ENCODE measurements at regions not wholly inside any gene's neighbourhood (a gene's known extent, or its start where the extent isn't known, plus 50 kb on each side); places are given as distances from the start of the nearest gene placed in this dataset.

GRCh38 chr1:4397196-4397595 lies 257.2 kb upstream of the AJAP1 start:
- H3K36me3 ChIP-seq (ENCODE audit: insufficient read depth): no peaks in the 10 kb centered on the region
- no peak overlapping the region for H3K9ac ChIP-seq
- no peak for TF ChIP-seq CTCF (conservative IDR thresholded peaks at IDR 0.05; ENCODE audit: low read depth, low read length)
- no peaks in the 10 kb centered on the region for H4K20me1 ChIP-seq (ENCODE audit: insufficient read depth)
- H3K4me2 ChIP-seq: no peak overlapping the region
- no peaks in the 10 kb centered on the region for H3K79me2 ChIP-seq (ENCODE audit: insufficient read depth, low read depth)
- no peaks in the 10 kb centered on the region; the same call in 1 of the 2 replicates for H3K27me3 ChIP-seq (ENCODE audit: insufficient read depth, low read depth)
- no peaks in the 10 kb centered on the region for H3K4me1 ChIP-seq (ENCODE audit: low read depth, poor library complexity, severe bottlenecking)
- H2AFZ ChIP-seq (ENCODE audit: low read depth): no peak overlapping the region
- H3K27ac ChIP-seq: no peak overlapping the region
- H3K4me3 ChIP-seq (IDR thresholded peaks at IDR 0.05; ENCODE audit: insufficient read depth, low read depth, low read length): no peak overlapping the region

- no peaks in the 10 kb centered on the region for H3K36me3 ChIP-seq (ENCODE audit: insufficient read depth)
- no peak for TF ChIP-seq CTCF (conservative IDR thresholded peaks at IDR 0.05; ENCODE audit: low read depth, low read length)
- H3K4me2 ChIP-seq: no peak overlapping the region
- H3K4me1 ChIP-seq (ENCODE audit: low read depth, poor library complexity, severe bottlenecking): no peaks in the 10 kb centered on the region
- no peaks in the 10 kb centered on the region for H3K27me3 ChIP-seq (ENCODE audit: insufficient read depth, low read depth)
- no peaks in the 10 kb centered on the region for H4K20me1 ChIP-seq (ENCODE audit: insufficient read depth)
- H3K4me3 ChIP-seq (IDR thresholded peaks at IDR 0.05; ENCODE audit: insufficient read depth, low read depth, low read length): no peak overlapping the region
- no peaks in the 10 kb centered on the region for H3K79me2 ChIP-seq (ENCODE audit: insufficient read depth, low read depth)
- H3K9ac ChIP-seq: no peak overlapping the region
- no peak overlapping the region for H2AFZ ChIP-seq (ENCODE audit: low read depth)
- H3K27ac ChIP-seq: no peak overlapping the region
Measured at GRCh38 chr1:4402032-4402431, 252.4 kb upstream of the AJAP1 start.

- Histone ChIP-seq H3K79me2 (ENCODE audit: insufficient read depth, low read depth) (no peaks in the 10 kb centered on the region), H3K4me1 (ENCODE audit: low read depth, poor library complexity, severe bottlenecking) (no peaks in the 10 kb centered on the region), H3K9ac (no peak overlapping the region), H4K20me1 (ENCODE audit: insufficient read depth) (no peaks in the 10 kb centered on the region), H3K36me3 (ENCODE audit: insufficient read depth) (no peaks in the 10 kb centered on the region), H3K4me3 (IDR thresholded peaks at IDR 0.05; ENCODE audit: insufficient read depth, low read depth, low read length) (no peak overlapping the region), H2AFZ (ENCODE audit: low read depth) (no peak overlapping the region), H3K27ac (no peak overlapping the region), H3K4me2 (no peak overlapping the region), H3K27me3 (ENCODE audit: insufficient read depth, low read depth) (no peaks in the 10 kb centered on the region)
- no peak for TF ChIP-seq CTCF (conservative IDR thresholded peaks at IDR 0.05; ENCODE audit: low read depth, low read length)
Measured at GRCh38 chr1:4404854-4405590, 249.4 kb upstream of the AJAP1 start.

GRCh38 chr1:4407851-4408250 lies 246.6 kb upstream of the AJAP1 start:
- H3K36me3 ChIP-seq (ENCODE audit: insufficient read depth): no peaks in the 10 kb centered on the region
- H4K20me1 ChIP-seq (ENCODE audit: insufficient read depth): no peaks in the 10 kb centered on the region
- H3K27me3 ChIP-seq (ENCODE audit: insufficient read depth, low read depth): 0 out of 2 replicates have a peak, but pooled peaks cover 2% of the 10 kb centered on the region
- H3K79me2 ChIP-seq (ENCODE audit: insufficient read depth, low read depth): no peaks in the 10 kb centered on the region
- H3K27ac ChIP-seq: no peak overlapping the region
- no peak overlapping the region for H2AFZ ChIP-seq (ENCODE audit: low read depth)
- H3K4me3 ChIP-seq (IDR thresholded peaks at IDR 0.05; ENCODE audit: insufficient read depth, low read depth, low read length): no peak overlapping the region
- H3K4me1 ChIP-seq (ENCODE audit: low read depth, poor library complexity, severe bottlenecking): no peaks in the 10 kb centered on the region
- H3K9ac ChIP-seq: no peak overlapping the region
- no peak for TF ChIP-seq CTCF (conservative IDR thresholded peaks at IDR 0.05; ENCODE audit: low read depth, low read length)
- H3K4me2 ChIP-seq: no peak overlapping the region
